ENCODE measurements at regions not wholly inside any gene's neighbourhood (a gene's known extent, or its start where the extent isn't known, plus 50 kb on each side); places are given as distances from the start of the nearest gene placed in this dataset.

DNA sequence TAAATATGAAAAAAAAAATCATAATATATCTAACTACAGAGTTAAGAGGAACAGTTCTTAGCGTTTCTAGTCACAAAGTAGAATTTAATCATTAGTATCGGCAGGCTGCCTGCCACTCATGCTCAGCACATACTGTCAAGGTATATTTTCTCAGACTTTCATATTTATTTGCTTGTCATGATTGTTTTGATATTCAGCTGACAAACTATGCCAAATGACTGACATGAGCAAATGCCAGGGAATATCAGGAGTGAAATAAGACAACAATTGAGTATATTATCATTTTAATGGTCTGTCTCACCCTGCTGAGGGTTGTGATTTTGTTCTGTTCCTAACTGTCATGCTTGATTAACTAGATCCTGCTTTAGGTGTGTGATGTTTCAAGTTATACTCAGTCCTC, 395.0 kb upstream of the SPOCK3 start:
- TF ChIP-seq, protein P1, sequence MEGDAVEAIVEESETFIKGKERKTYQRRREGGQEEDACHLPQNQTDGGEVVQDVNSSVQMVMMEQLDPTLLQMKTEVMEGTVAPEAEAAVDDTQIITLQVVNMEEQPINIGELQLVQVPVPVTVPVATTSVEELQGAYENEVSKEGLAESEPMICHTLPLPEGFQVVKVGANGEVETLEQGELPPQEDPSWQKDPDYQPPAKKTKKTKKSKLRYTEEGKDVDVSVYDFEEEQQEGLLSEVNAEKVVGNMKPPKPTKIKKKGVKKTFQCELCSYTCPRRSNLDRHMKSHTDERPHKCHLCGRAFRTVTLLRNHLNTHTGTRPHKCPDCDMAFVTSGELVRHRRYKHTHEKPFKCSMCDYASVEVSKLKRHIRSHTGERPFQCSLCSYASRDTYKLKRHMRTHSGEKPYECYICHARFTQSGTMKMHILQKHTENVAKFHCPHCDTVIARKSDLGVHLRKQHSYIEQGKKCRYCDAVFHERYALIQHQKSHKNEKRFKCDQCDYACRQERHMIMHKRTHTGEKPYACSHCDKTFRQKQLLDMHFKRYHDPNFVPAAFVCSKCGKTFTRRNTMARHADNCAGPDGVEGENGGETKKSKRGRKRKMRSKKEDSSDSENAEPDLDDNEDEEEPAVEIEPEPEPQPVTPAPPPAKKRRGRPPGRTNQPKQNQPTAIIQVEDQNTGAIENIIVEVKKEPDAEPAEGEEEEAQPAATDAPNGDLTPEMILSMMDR (IDR thresholded peaks at IDR 0.05; ENCODE audit: low read length): no peak
- no peak for TF ChIP-seq EZH2 (IDR thresholded peaks at IDR 0.05; ENCODE audit: borderline replicate concordance, low read length)
